ENCODE measurements at regions not wholly inside any gene's neighbourhood (a gene's known extent, or its start where the extent isn't known, plus 50 kb on each side); places are given as distances from the start of the nearest gene placed in this dataset.

- no peak for FAIRE-seq
- dilution Hi-C loops (cut with MboI; ENCODE audit: extremely low pct_ligation_motif_present, low sequenced_read_pairs): no loop called here
Observed at GRCh38 chr15:47990821-47991220, 130.0 kb upstream of the SLC24A5 start.

GRCh38 chr15:47991357-47991756 is 129.4 kb upstream of the SLC24A5 start:
- H3K4me2 ChIP-seq (ENCODE audit: control insufficient read depth, extremely low read depth, insufficient read depth, low read depth, low read length): no peak overlapping the region
- no peaks in the 10 kb centered on the region for H3K27me3 ChIP-seq (ENCODE audit: control insufficient read depth, extremely low read depth, insufficient read depth, low read length)
- H3K27ac ChIP-seq (ENCODE audit: control insufficient read depth, insufficient read depth, low read length): no peak overlapping the region
- no peak overlapping the region for H3K9ac ChIP-seq (ENCODE audit: control insufficient read depth, extremely low read depth, insufficient read depth, low read length)
- no peaks in the 10 kb centered on the region for H3K9me3 ChIP-seq (ENCODE audit: control insufficient read depth, low read depth, low read length)
- no peaks in the 10 kb centered on the region for H3K79me2 ChIP-seq (ENCODE audit: control insufficient read depth, insufficient read depth, low read length)
- H3K9me1 ChIP-seq (ENCODE audit: control insufficient read depth, extremely low read depth, insufficient read depth, low read length): no peaks in the 10 kb centered on the region
- no peak overlapping the region for H3K4me3 ChIP-seq (ENCODE audit: control insufficient read depth in 2 of 3, extremely low read depth in 1 of 3, insufficient read depth in 2 of 3, low read depth in 1 of 3, low read length in 3 of 3)
- dilution Hi-C loops (cut with MboI; ENCODE audit: extremely low pct_ligation_motif_present, low sequenced_read_pairs): no loop called here
- no peaks in the 10 kb centered on the region for H3K36me3 ChIP-seq (ENCODE audit: control insufficient read depth in 2 of 2, extremely low read depth in 1 of 2, insufficient read depth in 2 of 2, low read length in 2 of 2)
- TF ChIP-seq EZH2 (IDR thresholded peaks at IDR 0.05; ENCODE audit: low read length): no peak
- no peak for TF ChIP-seq CTCF (optimal IDR thresholded peaks at IDR 0.05 in 1 of 3, IDR thresholded peaks at IDR 0.05 in 1 of 3, conservative IDR thresholded peaks at IDR 0.05 in 1 of 3; ENCODE audit: extremely low read depth in 1 of 3, insufficient read depth in 2 of 3, low read length in 3 of 3)
- peak; percentile 52 for FAIRE-seq
- H4K20me1 ChIP-seq (ENCODE audit: control insufficient read depth, extremely low read depth, insufficient read depth, low read length): no peaks in the 10 kb centered on the region
- no peak for DNase-seq (ENCODE audit: low read depth, low spot score)
- no peaks in the 10 kb centered on the region for H3K4me1 ChIP-seq (ENCODE audit: control insufficient read depth, extremely low read depth, insufficient read depth, low read length)
- no peak overlapping the region for H2AFZ ChIP-seq (ENCODE audit: control insufficient read depth, low read length)

More at GRCh38 chr15:47990821-47991220, 130.0 kb upstream of the SLC24A5 start:
- Histone ChIP-seq H3K9me3 (ENCODE audit: control insufficient read depth, low read depth, low read length) (no peaks in the 10 kb centered on the region), H3K4me2 (ENCODE audit: control insufficient read depth, extremely low read depth, insufficient read depth, low read depth, low read length) (no peak overlapping the region), H3K9me1 (ENCODE audit: control insufficient read depth, extremely low read depth, insufficient read depth, low read length) (no peaks in the 10 kb centered on the region), H2AFZ (ENCODE audit: control insufficient read depth, low read length) (no peak overlapping the region), H3K4me3 (ENCODE audit: control insufficient read depth in 2 of 3, extremely low read depth in 1 of 3, insufficient read depth in 2 of 3, low read depth in 1 of 3, low read length in 3 of 3) (no peak overlapping the region), H3K27ac (ENCODE audit: control insufficient read depth, insufficient read depth, low read length) (no peak overlapping the region), H4K20me1 (ENCODE audit: control insufficient read depth, extremely low read depth, insufficient read depth, low read length) (no peaks in the 10 kb centered on the region), H3K4me1 (ENCODE audit: control insufficient read depth, extremely low read depth, insufficient read depth, low read length) (no peaks in the 10 kb centered on the region), H3K79me2 (ENCODE audit: control insufficient read depth, insufficient read depth, low read length) (no peaks in the 10 kb centered on the region), H3K27me3 (ENCODE audit: control insufficient read depth, extremely low read depth, insufficient read depth, low read length) (no peaks in the 10 kb centered on the region), H3K36me3 (ENCODE audit: control insufficient read depth in 2 of 2, extremely low read depth in 1 of 2, insufficient read depth in 2 of 2, low read length in 2 of 2) (no peaks in the 10 kb centered on the region), H3K9ac (ENCODE audit: control insufficient read depth, extremely low read depth, insufficient read depth, low read length) (no peak overlapping the region)
- TF ChIP-seq CTCF (optimal IDR thresholded peaks at IDR 0.05 in 1 of 3, IDR thresholded peaks at IDR 0.05 in 1 of 3, conservative IDR thresholded peaks at IDR 0.05 in 1 of 3; ENCODE audit: extremely low read depth in 1 of 3, insufficient read depth in 2 of 3, low read length in 3 of 3) (no peak), EZH2 (IDR thresholded peaks at IDR 0.05; ENCODE audit: low read length) (no peak)
- no peak for DNase-seq (ENCODE audit: low read depth, low spot score)
